Common myeloid progenitor, CD34-positive (primary cell): ENCODE measurements at regions not wholly inside any gene's neighbourhood (a gene's known extent, or its start where the extent isn't known, plus 50 kb on each side); places are given as distances from the start of the nearest gene placed in this dataset.

Experiments
- CTCF ChIA-PET: fragments of 350-600 bp; sonication (Branson Sonifier 250); formaldehyde crosslinking; loops from one replicate; lab custom pipeline; 2021; ENCODE audit warnings: antibody characterized with exemption; lab: Charles Lee
- POLR2A ChIA-PET: fragments of 350-600 bp; sonication (Branson Sonifier 250); formaldehyde crosslinking; loops from one replicate; lab custom pipeline; 2021; ENCODE audit warnings: antibody characterized with exemption; lab: Charles Lee
- DNase-seq, 3 donors: peaks; one replicate each; pipeline versions ENCODE4 v3.0.0 to v3.0.0-alpha.2; 2013
- H3K27ac ChIP-seq, 2 experiments: 1 replicate in 1 of 2; 2 replicates in 1 of 2; pipeline ENCODE4 v1.7.0; 2013; ENCODE audit warnings: inconsistent platforms in 2 of 2, low read length in 2 of 2, mild to moderate bottlenecking in 2 of 2, low read depth in 1 of 2, moderate library complexity in 1 of 2; ENCODE audit not compliant: severe bottlenecking in 2 of 2, insufficient read depth in 1 of 2, poor library complexity in 1 of 2
- H3K27me3 ChIP-seq, 5 experiments: replicated peaks in 2 of 5; 1 replicate in 3 of 5; 2 replicates in 2 of 5; pipeline versions ENCODE4 v1.6.1 to v1.7.0; 2013; ENCODE audit warnings: low read length in 4 of 5, mild to moderate bottlenecking in 2 of 5, moderate library complexity in 2 of 5, inconsistent platforms in 1 of 5; ENCODE audit not compliant: insufficient read depth in 5 of 5, control insufficient read depth in 4 of 5
- H3K36me3 ChIP-seq, 4 experiments: 1 replicate in 2 of 4; 2 replicates in 2 of 4; pipeline versions ENCODE4 v1.6.1 to v1.7.0; 2013; ENCODE audit warnings: low read length in 3 of 4, control low read depth in 1 of 4, mild to moderate bottlenecking in 1 of 4; ENCODE audit not compliant: control insufficient read depth in 4 of 4, insufficient read depth in 4 of 4
- H3K4me1 ChIP-seq, 4 experiments: 1 replicate in 3 of 4; 2 replicates in 1 of 4; pipeline versions ENCODE4 v1.6.1 to v1.7.1; 2013; ENCODE audit warnings: low read length in 3 of 4, mild to moderate bottlenecking in 3 of 4, control low read depth in 1 of 4, inconsistent platforms in 1 of 4, moderate library complexity in 1 of 4; ENCODE audit not compliant: control insufficient read depth in 4 of 4, insufficient read depth in 4 of 4; ENCODE audit errors: control extremely low read depth in 1 of 4
- H3K4me3 ChIP-seq, 7 experiments: 1 replicate in 4 of 7; 2 replicates in 3 of 7; pipeline versions ENCODE4 v1.5.1 to v1.7.0; 2013; ENCODE audit warnings: mild to moderate bottlenecking in 7 of 7, low read length in 6 of 7, moderate library complexity in 6 of 7, inconsistent platforms in 2 of 7, low read depth in 2 of 7, control low read depth in 1 of 7; ENCODE audit not compliant: insufficient read depth in 4 of 7, control insufficient read depth in 1 of 7; ENCODE audit errors: extremely low read depth in 1 of 7
- H3K9me3 ChIP-seq, 5 experiments: 1 replicate in 4 of 5; 2 replicates in 1 of 5; pipeline versions ENCODE4 v1.6.1 to v1.7.1; 2013; ENCODE audit warnings: low read length in 4 of 5, mild to moderate bottlenecking in 2 of 5, inconsistent platforms in 1 of 5, low read depth in 1 of 5, moderate library complexity in 1 of 5; ENCODE audit not compliant: control insufficient read depth in 4 of 5, insufficient read depth in 2 of 5; ENCODE audit errors: control extremely low read depth in 1 of 5
- WGBS: methylation state at CpG from one replicate; pipeline ENCODE4 v1.1.5; 2013; ENCODE audit not compliant: insufficient coverage; 5-methylcytosine and 5-hydroxymethylcytosine counted together

DNA sequence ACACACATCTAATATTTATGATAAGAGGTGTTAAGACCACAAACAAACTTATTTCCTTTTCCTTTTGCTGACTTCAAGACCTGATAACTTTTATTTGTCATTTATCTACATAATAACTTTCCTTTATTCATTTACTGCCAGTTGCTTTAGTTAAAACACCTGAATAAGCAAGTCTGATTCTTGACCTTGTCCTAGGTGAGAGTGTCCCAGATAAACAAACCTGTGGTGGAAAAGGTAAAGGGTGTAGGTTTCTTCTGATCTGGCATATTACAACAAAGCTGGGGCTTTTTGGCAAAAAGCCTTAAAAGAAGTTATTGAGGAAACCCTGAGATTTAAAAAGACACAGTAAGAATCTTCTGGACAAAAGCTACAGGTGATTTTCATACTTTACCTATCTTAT, 191.5 kb downstream of the ZBBX start:
- no peak overlapping the region for H3K4me3 ChIP-seq
- ChIA-PET POLR2A (no interaction called here), CTCF (no interaction called here)
- H3K27me3 ChIP-seq = no peaks in the 10 kb centered on the region
- H3K36me3 ChIP-seq = no peaks in the 10 kb centered on the region
- no peaks in the 10 kb centered on the region for H3K4me1 ChIP-seq
- no peak for DNase-seq
- peaks cover 0 to 5% (median 0%) of the 10 kb centered on the region in 5 experiments for H3K9me3 ChIP-seq
- H3K27ac ChIP-seq = no peak overlapping the region

DNA sequence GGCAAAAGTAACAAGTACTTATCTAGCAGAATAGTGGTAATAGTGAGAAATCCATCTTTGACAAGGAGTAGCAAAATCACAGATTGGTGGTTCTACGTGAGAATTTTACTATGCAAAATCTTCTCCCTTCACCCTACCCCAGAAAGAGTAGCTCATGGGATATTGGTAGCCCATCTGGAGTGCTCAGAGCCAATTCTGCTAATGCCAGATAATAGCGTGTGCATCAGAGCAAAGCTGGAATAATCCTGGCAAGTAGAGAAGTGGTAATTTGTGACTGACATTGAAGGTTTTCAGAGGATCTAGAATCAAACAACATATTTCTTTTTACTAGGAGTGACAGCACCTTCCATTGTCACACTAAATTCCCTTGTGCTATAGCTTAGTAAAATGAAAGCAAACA, 192.9 kb downstream of the ZBBX start:
- H3K4me3 ChIP-seq = no peak overlapping the region
- ChIA-PET CTCF (no interaction called here), POLR2A (no interaction called here)
- no peaks in the 10 kb centered on the region for H3K9me3 ChIP-seq
- DNase-seq = no peak
- no peaks in the 10 kb centered on the region for H3K4me1 ChIP-seq
- H3K36me3 ChIP-seq = no peaks in the 10 kb centered on the region
- no peaks in the 10 kb centered on the region for H3K27me3 ChIP-seq
- no peak overlapping the region for H3K27ac ChIP-seq
- WGBS = no CpG with 5 or more reads among the region's 2 CpGs

DNA sequence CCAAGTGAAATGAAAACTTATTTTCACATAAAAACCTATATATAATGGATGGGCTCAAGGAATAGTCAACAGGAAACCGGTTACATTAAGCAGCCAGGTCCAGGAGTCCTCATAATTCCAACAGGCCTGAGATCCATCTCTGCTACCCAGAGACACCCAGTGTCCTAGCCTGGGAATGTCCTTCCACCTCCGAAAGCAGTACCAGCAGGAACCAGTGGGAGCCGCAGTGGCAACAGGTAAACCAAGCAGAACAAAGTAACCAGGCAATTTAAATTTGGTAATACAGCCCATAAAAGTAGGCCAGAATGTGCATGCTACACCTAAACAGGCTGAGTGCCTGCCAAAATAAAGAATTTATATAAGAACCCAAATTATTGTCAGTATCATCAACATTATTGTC, 195.6 kb downstream of the ZBBX start:
- no peak for DNase-seq
- H3K4me3 ChIP-seq = no peak overlapping the region
- no peak overlapping the region for H3K27ac ChIP-seq
- WGBS = 92% methylated on average over 2 of the region's 3 CpGs
- no peaks in the 10 kb centered on the region for H3K4me1 ChIP-seq
- no peaks in the 10 kb centered on the region for H3K9me3 ChIP-seq
- no peaks in the 10 kb centered on the region for H3K36me3 ChIP-seq
- POLR2A ChIA-PET = no interaction called here
- CTCF ChIA-PET = no interaction called here
- H3K27me3 ChIP-seq = no peaks in the 10 kb centered on the region

DNA sequence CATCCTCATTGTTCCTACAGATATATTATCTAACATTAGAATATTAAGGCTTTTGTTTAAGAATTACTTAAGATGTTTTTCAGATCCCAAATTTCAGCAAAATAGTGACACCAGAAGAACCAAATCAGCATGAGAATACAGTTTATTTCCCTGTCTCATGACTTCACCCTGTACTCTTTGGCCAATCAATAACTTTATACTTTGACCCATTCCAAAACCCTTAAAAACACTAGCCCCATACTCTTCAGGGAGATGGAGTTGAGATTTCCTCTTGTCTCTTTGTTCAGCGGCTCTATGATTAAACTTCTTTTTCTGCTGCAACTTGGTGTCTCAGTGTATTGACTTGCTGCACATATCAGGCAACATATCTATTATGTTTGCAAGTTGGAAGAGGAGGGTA, 207.7 kb downstream of the ZBBX start:
- POLR2A ChIA-PET = no interaction called here
- Histone ChIP-seq H3K9me3 (peaks cover 0 to 6% (median 0%) of the 10 kb centered on the region in 5 experiments), H3K4me1 (no peaks in the 10 kb centered on the region), H3K4me3 (no peak overlapping the region), H3K27ac (no peak overlapping the region), H3K27me3 (no peaks in the 10 kb centered on the region), H3K36me3 (no peaks in the 10 kb centered on the region)
- CTCF ChIA-PET = no interaction called here
- DNase-seq = no peak
- no CpG with 5 or more reads among the region's 1 CpG for WGBS

DNA sequence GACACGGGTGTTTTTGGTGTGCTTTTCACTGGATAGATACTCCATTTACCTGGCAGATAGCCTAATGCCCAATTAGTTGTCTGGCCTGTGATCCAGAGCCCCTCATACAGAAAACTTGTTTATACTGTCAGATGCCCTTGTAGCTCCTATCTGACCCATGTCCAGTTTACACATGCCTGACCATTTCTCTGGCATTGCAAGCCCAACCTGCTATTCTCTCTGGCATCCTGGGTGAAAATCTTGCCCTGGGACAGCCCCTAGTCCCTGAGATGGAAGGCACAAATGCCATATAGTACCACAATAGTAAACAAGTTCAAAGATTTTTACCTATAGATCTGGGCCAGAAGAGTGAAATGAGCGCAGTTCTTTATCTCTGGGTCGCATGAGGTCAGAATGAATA, 212.6 kb downstream of the ZBBX start:
- POLR2A ChIA-PET = no interaction called here
- no peaks in the 10 kb centered on the region for H3K4me1 ChIP-seq
- DNase-seq = no peak
- no peak overlapping the region for H3K4me3 ChIP-seq
- H3K27me3 ChIP-seq = no peaks in the 10 kb centered on the region
- H3K9me3 ChIP-seq = no peaks in the 10 kb centered on the region
- CTCF ChIA-PET = no interaction called here
- no peaks in the 10 kb centered on the region for H3K36me3 ChIP-seq
- no peak overlapping the region for H3K27ac ChIP-seq
- 84% methylated on average over 3 of the region's 3 CpGs for WGBS

DNA sequence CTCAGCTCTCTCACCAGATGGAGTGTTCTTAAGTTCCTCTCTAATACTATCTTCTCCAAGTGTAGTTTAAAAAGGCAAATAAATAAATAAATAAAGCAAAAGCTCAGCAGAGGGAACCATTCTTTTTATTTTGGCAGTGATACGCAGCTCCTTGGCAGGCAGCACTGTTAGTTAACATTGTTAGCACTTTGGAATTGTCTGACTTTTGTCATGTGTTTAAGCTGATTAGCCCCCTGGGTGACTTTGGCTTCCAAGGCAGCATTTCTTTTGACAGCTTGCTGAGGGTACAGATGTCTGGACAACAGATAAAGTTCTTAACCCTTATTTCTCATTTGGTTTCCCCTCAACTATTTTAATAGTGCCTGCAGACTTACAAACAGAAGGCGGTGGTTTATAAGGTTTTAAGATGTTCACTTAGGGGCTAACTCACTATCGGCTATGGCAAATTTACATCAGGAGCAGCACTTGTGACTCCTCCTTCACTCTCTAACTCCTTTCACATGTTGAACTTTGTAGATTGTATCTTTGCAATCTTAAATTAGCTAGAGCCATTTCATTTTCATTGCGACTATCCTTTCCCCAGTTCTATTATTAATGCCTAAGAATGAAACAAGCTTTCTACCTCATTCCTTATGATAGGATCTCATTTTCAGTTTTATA, 213.4 kb downstream of the ZBBX start:
- Histone ChIP-seq H3K36me3 (no peaks in the 10 kb centered on the region), H3K9me3 (no peaks in the 10 kb centered on the region), H3K4me3 (no peak overlapping the region), H3K27me3 (no peaks in the 10 kb centered on the region), H3K27ac (no peak overlapping the region), H3K4me1 (no peaks in the 10 kb centered on the region)
- DNase-seq = no peak
- ChIA-PET POLR2A (no interaction called here), CTCF (no interaction called here)
- 80% methylated on average over 3 of the region's 4 CpGs for WGBS

DNA sequence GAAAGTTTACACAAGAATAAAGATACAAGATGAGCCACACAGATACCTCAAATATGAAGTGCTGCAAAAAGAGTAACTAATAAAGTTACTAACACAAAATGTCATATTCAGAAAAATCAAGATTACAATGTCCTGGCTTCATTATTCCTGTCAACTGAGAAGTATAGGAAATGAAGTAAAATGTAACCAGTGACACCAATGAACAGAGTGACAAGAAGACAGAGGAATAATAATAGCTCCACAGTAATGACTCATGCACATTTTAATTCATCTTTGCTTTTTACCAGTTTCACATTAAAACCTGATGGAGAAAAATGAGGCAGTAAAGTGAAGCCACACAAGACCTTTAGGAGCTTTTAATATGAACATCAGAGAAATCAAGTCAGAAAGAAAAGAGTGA, 214.1 kb downstream of the ZBBX start:
- ChIA-PET CTCF (no interaction called here), POLR2A (no interaction called here)
- H3K27me3 ChIP-seq = no peaks in the 10 kb centered on the region
- no peaks in the 10 kb centered on the region for H3K36me3 ChIP-seq
- H3K4me3 ChIP-seq = no peak overlapping the region
- H3K27ac ChIP-seq = no peak overlapping the region
- H3K9me3 ChIP-seq = no peaks in the 10 kb centered on the region
- no peak for DNase-seq
- no peaks in the 10 kb centered on the region for H3K4me1 ChIP-seq
